ENCODE measurements at regions not wholly inside any gene's neighbourhood (a gene's known extent, or its start where the extent isn't known, plus 50 kb on each side); places are given as distances from the start of the nearest gene placed in this dataset.

GRCh38 chr3:43960448-43960840, 269.7 kb downstream of the ABHD5 start:
- no peaks in the 10 kb centered on the region for H3K4me1 ChIP-seq
- no peak overlapping the region for H3K4me3 ChIP-seq
- H3K27me3 ChIP-seq: peaks cover 2% of the 10 kb centered on the region
- no peak for TF ChIP-seq CTCF (IDR thresholded peaks at IDR 0.05)
- DNase-seq: no peak
- no peaks in the 10 kb centered on the region for H3K36me3 ChIP-seq
- H3K9me3 ChIP-seq: no peaks in the 10 kb centered on the region
- intact Hi-C loops (cut with DNase I): no loop called here
- no peak overlapping the region for H3K9ac ChIP-seq (ENCODE audit: low read depth in 2 of 2, low read length in 2 of 2)
- H3K27ac ChIP-seq: no peak overlapping the region

- Histone ChIP-seq H3K4me3 (no peak overlapping the region), H3K9ac (ENCODE audit: low read depth in 2 of 2, low read length in 2 of 2) (no peak overlapping the region), H3K9me3 (no peaks in the 10 kb centered on the region), H3K4me1 (no peaks in the 10 kb centered on the region), H3K36me3 (no peaks in the 10 kb centered on the region), H3K27me3 (no peaks in the 10 kb centered on the region), H3K27ac (no peak overlapping the region)
- DNase-seq: no peak
- TF ChIP-seq CTCF (IDR thresholded peaks at IDR 0.05): no peak
- intact Hi-C loops (cut with DNase I): no loop called here
These were observed 271.3 kb downstream of the ABHD5 start for GRCh38 chr3:43962043-43962442.

GRCh38 chr3:43963208-43963607, 272.5 kb downstream of the ABHD5 start:
- Histone ChIP-seq H3K27me3 (no peaks in the 10 kb centered on the region), H3K9me3 (no peaks in the 10 kb centered on the region), H3K4me1 (no peaks in the 10 kb centered on the region), H3K36me3 (no peaks in the 10 kb centered on the region), H3K9ac (ENCODE audit: low read depth in 2 of 2, low read length in 2 of 2) (no peak overlapping the region), H3K27ac (no peak overlapping the region), H3K4me3 (no peak overlapping the region)
- no peak for TF ChIP-seq CTCF (IDR thresholded peaks at IDR 0.05)
- no peak for DNase-seq
- intact Hi-C loops (cut with DNase I): no loop called here

- H3K36me3 ChIP-seq: no peaks in the 10 kb centered on the region
- H3K4me1 ChIP-seq: no peaks in the 10 kb centered on the region
- H3K9ac ChIP-seq (ENCODE audit: low read depth in 2 of 2, low read length in 2 of 2): no peak overlapping the region
- intact Hi-C loops (cut with DNase I): no loop called here
- H3K27me3 ChIP-seq: no peaks in the 10 kb centered on the region
- H3K9me3 ChIP-seq: no peaks in the 10 kb centered on the region
- H3K4me3 ChIP-seq: no peak overlapping the region
- DNase-seq: no peak
- no peak for TF ChIP-seq CTCF (IDR thresholded peaks at IDR 0.05)
- H3K27ac ChIP-seq: no peak overlapping the region
These were observed 273.9 kb downstream of the ABHD5 start for GRCh38 chr3:43964640-43965039.

GRCh38 chr3:43965656-43966055, 274.9 kb downstream of the ABHD5 start:
- intact Hi-C loops (cut with DNase I): no loop called here

More at GRCh38 chr3:43965656-43966055, 274.9 kb downstream of the ABHD5 start:
- Histone ChIP-seq H3K9me3 (no peaks in the 10 kb centered on the region), H3K4me1 (no peaks in the 10 kb centered on the region), H3K4me3 (no peak overlapping the region), H3K27me3 (no peaks in the 10 kb centered on the region), H3K27ac (no peak overlapping the region), H3K36me3 (no peaks in the 10 kb centered on the region), H3K9ac (ENCODE audit: low read depth in 2 of 2, low read length in 2 of 2) (no peak overlapping the region)
- TF ChIP-seq CTCF (IDR thresholded peaks at IDR 0.05): no peak
- DNase-seq: no peak

All from colonic mucosa (tissue), 4 donors.